ENCODE measurements at regions not wholly inside any gene's neighbourhood (a gene's known extent, or its start where the extent isn't known, plus 50 kb on each side); places are given as distances from the start of the nearest gene placed in this dataset.

DNA sequence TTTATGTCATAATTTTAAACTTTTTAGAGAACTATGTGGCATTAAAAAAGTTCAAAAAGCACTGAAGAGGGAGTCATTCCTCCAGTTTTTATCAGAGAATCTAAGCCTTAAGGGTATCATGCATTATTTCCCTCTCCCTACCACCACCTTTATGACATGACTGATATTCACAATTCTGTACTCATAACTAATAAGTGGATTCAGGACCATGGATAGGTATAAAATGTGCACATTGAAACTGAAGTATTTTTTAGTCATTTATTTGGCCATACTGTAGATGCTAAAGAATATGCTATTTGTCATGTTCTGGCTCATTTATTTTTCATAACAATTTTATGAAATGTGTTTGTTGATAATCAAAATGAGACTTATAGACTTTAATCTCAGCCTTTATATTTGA lies 897.5 kb upstream of the AGA start:
- Histone ChIP-seq H3K27me3 (no peaks in the 10 kb centered on the region), H3K36me3 (no peaks in the 10 kb centered on the region), H3K9me3 (peaks cover 0 to 5% of the 10 kb centered on the region in 2 donors), H3K4me1 (no peaks in the 10 kb centered on the region), H3K4me3 (no peak overlapping the region), H3K27ac (no peak overlapping the region)
- TF ChIP-seq, protein P1, sequence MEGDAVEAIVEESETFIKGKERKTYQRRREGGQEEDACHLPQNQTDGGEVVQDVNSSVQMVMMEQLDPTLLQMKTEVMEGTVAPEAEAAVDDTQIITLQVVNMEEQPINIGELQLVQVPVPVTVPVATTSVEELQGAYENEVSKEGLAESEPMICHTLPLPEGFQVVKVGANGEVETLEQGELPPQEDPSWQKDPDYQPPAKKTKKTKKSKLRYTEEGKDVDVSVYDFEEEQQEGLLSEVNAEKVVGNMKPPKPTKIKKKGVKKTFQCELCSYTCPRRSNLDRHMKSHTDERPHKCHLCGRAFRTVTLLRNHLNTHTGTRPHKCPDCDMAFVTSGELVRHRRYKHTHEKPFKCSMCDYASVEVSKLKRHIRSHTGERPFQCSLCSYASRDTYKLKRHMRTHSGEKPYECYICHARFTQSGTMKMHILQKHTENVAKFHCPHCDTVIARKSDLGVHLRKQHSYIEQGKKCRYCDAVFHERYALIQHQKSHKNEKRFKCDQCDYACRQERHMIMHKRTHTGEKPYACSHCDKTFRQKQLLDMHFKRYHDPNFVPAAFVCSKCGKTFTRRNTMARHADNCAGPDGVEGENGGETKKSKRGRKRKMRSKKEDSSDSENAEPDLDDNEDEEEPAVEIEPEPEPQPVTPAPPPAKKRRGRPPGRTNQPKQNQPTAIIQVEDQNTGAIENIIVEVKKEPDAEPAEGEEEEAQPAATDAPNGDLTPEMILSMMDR (IDR thresholded peaks at IDR 0.05), result no peak
- DNase-seq (no peak), ATAC-seq (no peak)
- intact Hi-C loops (cut with DNase I), result no loop called here

DNA sequence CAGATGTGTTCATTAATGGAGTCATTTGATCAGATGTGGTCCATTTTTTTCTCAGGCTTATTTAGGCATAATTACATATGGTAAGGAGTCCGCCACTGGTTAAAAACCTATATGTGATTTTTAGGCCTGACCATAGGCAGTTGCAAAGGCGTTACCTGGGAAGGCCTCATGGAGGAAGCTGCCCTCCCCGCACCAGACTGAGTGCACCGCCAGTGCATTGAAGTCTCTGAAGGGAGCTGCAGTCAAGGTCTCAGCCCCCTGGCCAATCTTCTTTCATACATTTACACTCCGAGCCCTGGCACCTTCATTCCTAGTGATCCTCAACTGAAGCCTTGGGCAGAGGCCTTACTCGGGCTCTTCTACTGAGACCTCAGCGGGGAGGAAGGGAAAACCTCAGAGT lies 898.2 kb upstream of the AGA start:
- no peak for DNase-seq

DNA sequence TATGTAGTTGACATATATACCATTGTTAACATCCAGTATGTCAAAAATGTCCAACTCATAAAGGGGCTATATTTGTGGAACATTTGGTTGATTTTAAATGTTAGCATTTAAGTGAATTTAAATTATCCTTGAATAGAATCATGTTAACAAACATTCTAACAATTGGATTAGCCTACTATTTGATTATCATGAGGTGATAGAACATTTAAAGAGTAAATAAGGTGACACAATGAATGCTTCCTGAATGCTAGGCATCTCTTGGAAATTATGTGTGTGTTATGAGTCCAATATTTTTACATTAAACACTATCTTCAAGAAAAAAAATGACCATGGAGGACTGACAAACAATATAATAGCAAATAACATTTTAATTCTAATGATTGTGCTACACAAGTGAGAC lies 901.9 kb upstream of the AGA start:
- H3K9me3 ChIP-seq, result no peaks in the 10 kb centered on the region
- H3K27ac ChIP-seq, result no peak overlapping the region
- H3K27me3 ChIP-seq, result no peaks in the 10 kb centered on the region
- H3K36me3 ChIP-seq, result no peaks in the 10 kb centered on the region
- TF ChIP-seq, protein P1 (IDR thresholded peaks at IDR 0.05), result no peak
- no peak overlapping the region for H3K4me3 ChIP-seq
- ATAC-seq (no peak), DNase-seq (no peak)
- H3K4me1 ChIP-seq, result no peaks in the 10 kb centered on the region
- intact Hi-C loops (cut with DNase I), result no loop called here

More for the DNA sequence above, 898.2 kb upstream of the AGA start:
- H3K9me3 ChIP-seq, result peaks cover 0 to 5% of the 10 kb centered on the region in 2 donors
- H3K4me3 ChIP-seq, result no peak overlapping the region
- H3K27me3 ChIP-seq, result no peaks in the 10 kb centered on the region
- intact Hi-C loops (cut with DNase I), result no loop called here
- no peaks in the 10 kb centered on the region for H3K36me3 ChIP-seq
- no peak for ATAC-seq
- no peak overlapping the region for H3K27ac ChIP-seq
- H3K4me1 ChIP-seq, result no peaks in the 10 kb centered on the region
- TF ChIP-seq, protein P1 (IDR thresholded peaks at IDR 0.05), result no peak

DNA sequence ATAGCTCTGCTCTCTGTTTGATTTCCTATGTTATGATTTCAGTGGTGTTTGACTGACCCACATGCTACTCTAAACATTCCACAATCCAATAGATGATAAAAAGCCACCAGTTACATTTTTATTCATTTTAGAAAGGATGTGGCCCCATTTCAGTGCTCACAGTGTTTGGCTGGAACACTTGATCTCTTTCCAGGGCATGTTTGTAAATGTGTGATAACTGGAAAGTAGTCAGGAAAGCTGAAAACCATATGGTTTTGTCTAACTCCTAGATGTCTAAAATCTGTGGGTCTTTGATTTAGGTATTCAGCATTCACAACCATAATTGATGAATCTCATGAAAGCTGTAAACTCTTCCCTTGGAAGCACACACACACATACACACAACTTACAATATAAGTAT lies 904.9 kb upstream of the AGA start:
- Histone ChIP-seq H3K27ac (no peak overlapping the region), H3K36me3 (no peaks in the 10 kb centered on the region), H3K27me3 (no peaks in the 10 kb centered on the region), H3K4me3 (no peak overlapping the region), H3K4me1 (no peaks in the 10 kb centered on the region), H3K9me3 (no peaks in the 10 kb centered on the region)
- intact Hi-C loops (cut with DNase I), result no loop called here
- TF ChIP-seq, protein P1 (IDR thresholded peaks at IDR 0.05), result no peak
- ATAC-seq, result no peak
- peak in 2 of 4 donors; percentile 65 to 67 for DNase-seq

DNA sequence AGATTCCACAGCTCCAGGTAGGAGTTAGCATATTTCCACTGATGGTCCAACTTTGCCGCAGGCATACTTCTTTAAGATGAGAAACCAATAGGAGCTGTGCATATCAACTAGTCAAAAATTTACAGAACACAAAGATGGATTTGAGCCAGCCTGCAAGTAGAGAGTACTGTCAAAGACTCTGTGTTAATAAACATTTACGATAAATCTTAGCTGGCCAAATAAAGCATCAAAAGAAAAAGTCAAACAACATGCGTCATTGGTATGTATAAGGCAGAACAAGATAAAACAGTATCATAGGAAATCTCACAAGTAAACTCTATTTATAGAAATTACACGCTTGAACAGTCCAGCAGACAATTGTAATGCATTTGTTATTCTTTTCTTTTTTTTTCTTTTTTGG lies 907.4 kb upstream of the AGA start:
- TF ChIP-seq, protein P1 (IDR thresholded peaks at IDR 0.05), result no peak
- no peaks in the 10 kb centered on the region for H3K36me3 ChIP-seq
- no peak overlapping the region for H3K27ac ChIP-seq
- no peak for ATAC-seq
- no peak for DNase-seq
- no peaks in the 10 kb centered on the region for H3K9me3 ChIP-seq
- no peaks in the 10 kb centered on the region for H3K4me1 ChIP-seq
- H3K4me3 ChIP-seq, result no peak overlapping the region
- H3K27me3 ChIP-seq, result no peaks in the 10 kb centered on the region
- intact Hi-C loops (cut with DNase I), result no loop called here
